ENCODE measurements at regions not wholly inside any gene's neighbourhood (a gene's known extent, or its start where the extent isn't known, plus 50 kb on each side); places are given as distances from the start of the nearest gene placed in this dataset.

- Histone ChIP-seq H4K91ac (replicated peaks; ENCODE audit: insufficient read length, low read length) (no peak overlapping the region), H3K56ac (replicated peaks; ENCODE audit: insufficient read length, low read depth, low read length) (no peak overlapping the region), H3K9ac (replicated peaks in 1 of 4; ENCODE audit: extremely low read depth in 1 of 4, low read depth in 3 of 4, low read length in 3 of 4) (no peak overlapping the region), H3K79me1 (ENCODE audit: low read depth, low read length) (no peaks in the 10 kb centered on the region), H2BK20ac (ENCODE audit: low read length) (no peak overlapping the region), H4K8ac (ENCODE audit: extremely low read depth, insufficient read depth, low read length) (no peak overlapping the region), H3K23me2 (ENCODE audit: low read depth, low read length) (no peaks in the 10 kb centered on the region), H2BK5ac (ENCODE audit: low read depth, low read length) (no peak overlapping the region), H4K5ac (ENCODE audit: insufficient read length, low read depth, low read length) (no peak overlapping the region), H3K27me3 (replicated peaks in 1 of 4; ENCODE audit: control insufficient read depth in 3 of 4, extremely low read depth in 1 of 4, insufficient read depth in 3 of 4, low read length in 3 of 4) (no peaks in the 10 kb centered on the region), H2BK15ac (ENCODE audit: low read length) (no peak overlapping the region), H2BK120ac (replicated peaks; ENCODE audit: low read depth, low read length) (no peak overlapping the region), H2BK12ac (ENCODE audit: low read depth, low read length) (no peak overlapping the region), H4K20me1 (replicated peaks in 1 of 2; ENCODE audit: control insufficient read depth in 1 of 2, insufficient read depth in 2 of 2, low read length in 2 of 2) (no peaks in the 10 kb centered on the region), H2AFZ (ENCODE audit: low read length) (no peak overlapping the region), H3K4ac (replicated peaks; ENCODE audit: insufficient read length, low read depth, low read length) (no peak overlapping the region), H3K4me2 (ENCODE audit: insufficient read depth in 1 of 2, low read depth in 2 of 2, low read length in 2 of 2) (no peak overlapping the region), H2AK5ac (ENCODE audit: low read depth, low read length) (no peak overlapping the region), H3K4me1 (replicated peaks in 1 of 4; ENCODE audit: control insufficient read depth in 3 of 4, insufficient read depth in 4 of 4, low read length in 3 of 4) (no peaks in the 10 kb centered on the region), H3K9me3 (ENCODE audit: insufficient read depth in 2 of 2, low read depth in 1 of 2, low read length in 1 of 2) (no peaks in the 10 kb centered on the region), H3K79me2 (ENCODE audit: control insufficient read depth in 1 of 2, insufficient read depth in 2 of 2, low read length in 2 of 2) (no peaks in the 10 kb centered on the region), H3K18ac (ENCODE audit: extremely low read depth, low read length) (no peak overlapping the region), H3K27ac (ENCODE audit: low read depth, low read length) (no peak overlapping the region), H3K4me3 (ENCODE audit: extremely low read depth in 1 of 4, insufficient read depth in 2 of 4, low read depth in 3 of 4, low read length in 4 of 4) (no peak overlapping the region), H3K23ac (ENCODE audit: insufficient read length) (no peak overlapping the region), H3K36me3 (ENCODE audit: control insufficient read depth in 2 of 4, insufficient read depth in 4 of 4, low read length in 3 of 4) (no peaks in the 10 kb centered on the region), H3K14ac (ENCODE audit: insufficient read length) (no peak overlapping the region)
- FAIRE-seq, result no peak
- CTCF ChIA-PET (ENCODE audit: partially characterized antibody), result no interaction called here
- POLR2A ChIA-PET (ENCODE audit: partially characterized antibody), result interaction anchor here (0.6 to 1.4 kb wide), 2 partner anchors 91 to 199 kb away, joined by 3 read pairs; no protein-coding TSS in a partner anchor
- WGBS, 2 experiments (ENCODE audit: extremely low coverage in 1 of 2, insufficient coverage in 1 of 2, insufficient read length in 1 of 2, insufficient replicate concordance in 2 of 2, low coverage in 1 of 2, low lambda C conversion rate in 2 of 2, missing lambda C conversion rate in 1 of 2), result 96% methylated on average over 5 of the region's 5 CpGs; no CpG with 5 or more reads in 1 of the 2 experiments
- DNase-seq (ENCODE audit: low read depth in 1 of 2, low spot score in 2 of 2), result no peak
- TF ChIP-seq TAF1 (IDR thresholded peaks at IDR 0.05; ENCODE audit: low read depth, low read length) (no peak), CBX8 (IDR thresholded peaks at IDR 0.05; ENCODE audit: borderline replicate concordance, low read depth, low read length) (no peak), USF2 (IDR thresholded peaks at IDR 0.05; ENCODE audit: low read length) (no peak), CTCF (IDR thresholded peaks at IDR 0.05; ENCODE audit: control extremely low read depth in 1 of 3, insufficient read depth in 1 of 3, low read depth in 1 of 3, low read length in 3 of 3) (no peak), SP1 (IDR thresholded peaks at IDR 0.05; ENCODE audit: low read depth, low read length) (no peak), FOSL1 (IDR thresholded peaks at IDR 0.05; ENCODE audit: insufficient read depth, low read depth, low read length) (no peak), GABPA (IDR thresholded peaks at IDR 0.05; ENCODE audit: borderline replicate concordance, insufficient read depth, low read length) (no peak), BCL11A (IDR thresholded peaks at IDR 0.05; ENCODE audit: low read depth in 2 of 2, low read length in 2 of 2) (no peak), KDM1A (IDR thresholded peaks at IDR 0.05; ENCODE audit: borderline replicate concordance, low read length) (no peak)
These were observed 58.9 kb upstream of the ZNF516 start for GRCh38 chr18:76553715-76554546.

All from H1 (cell line).